Liver (tissue), 8 donors: ENCODE measurements at regions not wholly inside any gene's neighbourhood (a gene's known extent, or its start where the extent isn't known, plus 50 kb on each side); places are given as distances from the start of the nearest gene placed in this dataset.

Experiments used
- DNase-seq: peaks from one replicate; pipeline ENCODE4 v3.0.0-alpha.2; 2017; ENCODE audit warnings: low spot score
- H3K27ac ChIP-seq, 2 donors: one replicate each; pipeline ENCODE4 v1.7.0; 2013; ENCODE audit warnings: inconsistent platforms in 2 of 2, low read length in 2 of 2, control low read depth in 1 of 2, low read depth in 1 of 2, mild to moderate bottlenecking in 1 of 2
- H3K27me3 ChIP-seq, 4 donors: one replicate each; pipeline versions ENCODE4 v1.6.1 to v1.7.0; 2013; ENCODE audit warnings: low read length in 3 of 4, inconsistent platforms in 1 of 4, mild to moderate bottlenecking in 1 of 4, moderate library complexity in 1 of 4; ENCODE audit not compliant: control insufficient read depth in 4 of 4, insufficient read depth in 4 of 4
- H3K36me3 ChIP-seq, 4 donors: one replicate each; pipeline versions ENCODE4 v1.6.1 to v1.7.0; 2013; ENCODE audit warnings: low read length in 3 of 4, mild to moderate bottlenecking in 3 of 4, low read depth in 1 of 4, moderate library complexity in 1 of 4; ENCODE audit not compliant: control insufficient read depth in 4 of 4, insufficient read depth in 3 of 4
- H3K4me1 ChIP-seq, 4 donors: one replicate each; pipeline versions ENCODE4 v1.6.1 to v1.7.0; 2013; ENCODE audit warnings: low read length in 3 of 4, mild to moderate bottlenecking in 3 of 4, moderate library complexity in 1 of 4; ENCODE audit not compliant: control insufficient read depth in 4 of 4, insufficient read depth in 4 of 4
- H3K4me3 ChIP-seq, 3 donors: one replicate each; pipeline versions ENCODE4 v1.6.1 to v1.7.0; 2013; ENCODE audit warnings: low read length in 3 of 3, control low read depth in 1 of 3, low read depth in 1 of 3, mild to moderate bottlenecking in 1 of 3
- H3K9ac ChIP-seq, 2 donors: one replicate each; pipeline ENCODE4 v1.7.0; 2013; ENCODE audit warnings: low read length in 2 of 2, mild to moderate bottlenecking in 2 of 2, moderate library complexity in 2 of 2, control low read depth in 1 of 2, low read depth in 1 of 2
- H3K9me3 ChIP-seq, 4 donors: one replicate each; pipeline versions ENCODE4 v1.6.1 to v1.7.0; 2013; ENCODE audit warnings: low read length in 3 of 4; ENCODE audit not compliant: control insufficient read depth in 4 of 4
- EGR1 ChIP-seq, 2 donors: IDR thresholded peaks; 2 replicates each; pipeline ENCODE4 v1.6.1; 2016 to 2018; ENCODE audit warnings: antibody characterized with exemption in 2 of 2, low read depth in 2 of 2
- FOXA1 ChIP-seq: IDR thresholded peaks from 2 replicates; pipeline ENCODE4 v1.6.1; 2016; ENCODE audit warnings: antibody characterized with exemption
- GABPA ChIP-seq, 2 donors: IDR thresholded peaks in 1 of 2; conservative IDR thresholded peaks in 1 of 2; 2 replicates each; pipeline ENCODE4 v1.6.1; 2016; ENCODE audit warnings: antibody characterized with exemption in 2 of 2, mild to moderate bottlenecking in 1 of 2, moderate library complexity in 1 of 2
- HNF4A ChIP-seq, 2 donors: conservative IDR thresholded peaks; 2 replicates each; pipeline ENCODE4 v1.6.1; 2016; ENCODE audit warnings: antibody characterized with exemption in 2 of 2, mild to moderate bottlenecking in 2 of 2
- HNF4G ChIP-seq: IDR thresholded peaks from 2 replicates; pipeline ENCODE4 v1.6.1; 2016; ENCODE audit warnings: antibody characterized with exemption
- JUND ChIP-seq, 2 donors: IDR thresholded peaks; 2 replicates each; pipeline ENCODE4 v1.6.1; 2016; ENCODE audit warnings: antibody characterized with exemption in 2 of 2
- NR2F2 ChIP-seq: IDR thresholded peaks from 2 replicates; pipeline ENCODE4 v1.6.1; 2016; ENCODE audit warnings: antibody characterized with exemption
- RAD21 ChIP-seq, 2 donors: IDR thresholded peaks; 2 replicates each; pipeline ENCODE4 v1.6.1; 2016; ENCODE audit warnings: antibody characterized with exemption in 2 of 2, mild to moderate bottlenecking in 2 of 2
- RXRA ChIP-seq, 2 donors: IDR thresholded peaks; 2 replicates each; pipeline ENCODE4 v1.6.1; 2017 to 2018; ENCODE audit warnings: antibody characterized with exemption in 2 of 2, mild to moderate bottlenecking in 1 of 2
- SP1 ChIP-seq: IDR thresholded peaks from 2 replicates; pipeline ENCODE4 v1.6.1; 2018; ENCODE audit warnings: antibody characterized with exemption, mild to moderate bottlenecking
- TAF1 ChIP-seq: conservative IDR thresholded peaks from 2 replicates; pipeline ENCODE4 v1.6.1; 2016; ENCODE audit warnings: antibody characterized with exemption, mild to moderate bottlenecking
- YY1 ChIP-seq: IDR thresholded peaks from 2 replicates; pipeline ENCODE4 v1.6.1; 2016; ENCODE audit warnings: antibody characterized with exemption, mild to moderate bottlenecking
- WGBS: extraction: QIAGEN DNeasy Blood & Tissue Kit; methylation state at CpG from one replicate; pipeline ENCODE4 v1.1.7; 2013; 5-methylcytosine and 5-hydroxymethylcytosine counted together
- TF ChIP-seq, protein P1 (sequence below): fragments of 150-350 bp; IDR thresholded peaks from 2 replicates; pipeline ENCODE4 v1.5.1; 2017; ENCODE audit warnings: improper control_type of control experiment, low read depth, low read length; ENCODE audit not compliant: missing input control
- TF ChIP-seq, protein P2 (sequence below): IDR thresholded peaks from 2 replicates; pipeline ENCODE4 v1.6.1; 2016; ENCODE audit warnings: antibody characterized with exemption
- TF ChIP-seq, protein P3 (sequence below): IDR thresholded peaks from 2 replicates; pipeline ENCODE4 v1.6.1; 2016; ENCODE audit warnings: antibody characterized with exemption, mild to moderate bottlenecking
- TF ChIP-seq, protein P4 (sequence below): IDR thresholded peaks from 2 replicates; pipeline ENCODE4 v1.6.1; 2016; ENCODE audit warnings: antibody characterized with exemption
- TF ChIP-seq, protein P5 (sequence below): IDR thresholded peaks from 2 replicates; pipeline ENCODE4 v1.6.1; 2016; ENCODE audit warnings: antibody characterized with exemption
- donor health status: healthy.
- donor health status: healthy.
- donor health status: healthy.
- donor health status: healthy.
- donor health status: healthy.

DNA sequence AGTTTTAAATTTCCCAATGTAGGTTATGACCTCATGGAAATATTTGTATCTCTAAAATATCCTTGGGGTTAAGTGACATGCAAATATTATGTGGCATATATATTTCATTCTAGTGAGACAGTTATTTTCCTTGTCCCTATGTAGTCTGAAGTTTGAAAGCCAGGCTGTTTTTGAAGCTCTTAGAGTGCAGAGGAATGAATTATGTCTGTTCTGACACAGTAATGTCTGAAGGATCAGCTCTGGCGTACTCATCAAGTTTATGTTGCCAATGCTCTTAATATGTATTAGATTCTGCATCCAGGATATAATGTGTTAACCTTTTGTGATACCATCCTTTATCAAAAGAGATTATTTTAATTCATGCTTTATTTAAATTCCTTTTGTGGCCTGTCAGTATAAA is 355.8 kb downstream of the PCDH7 start:
- no peak overlapping the region for H3K9ac ChIP-seq
- DNase-seq = no peak
- no peak overlapping the region for H3K4me3 ChIP-seq
- H3K36me3 ChIP-seq = no peaks in the 10 kb centered on the region
- H3K4me1 ChIP-seq = no peaks in the 10 kb centered on the region
- no peak overlapping the region for H3K27ac ChIP-seq
- TF ChIP-seq HNF4A (conservative IDR thresholded peaks at IDR 0.05) (no peak), YY1 (no peak), SP1 (no peak), JUND (IDR thresholded peaks at IDR 0.05) (no peak), FOXA1 (no peak), GABPA (IDR thresholded peaks at IDR 0.05 in 1 of 2, conservative IDR thresholded peaks at IDR 0.05 in 1 of 2) (no peak), NR2F2 (no peak), TAF1 (no peak), RAD21 (IDR thresholded peaks at IDR 0.05) (no peak)
- TF ChIP-seq, protein P1, sequence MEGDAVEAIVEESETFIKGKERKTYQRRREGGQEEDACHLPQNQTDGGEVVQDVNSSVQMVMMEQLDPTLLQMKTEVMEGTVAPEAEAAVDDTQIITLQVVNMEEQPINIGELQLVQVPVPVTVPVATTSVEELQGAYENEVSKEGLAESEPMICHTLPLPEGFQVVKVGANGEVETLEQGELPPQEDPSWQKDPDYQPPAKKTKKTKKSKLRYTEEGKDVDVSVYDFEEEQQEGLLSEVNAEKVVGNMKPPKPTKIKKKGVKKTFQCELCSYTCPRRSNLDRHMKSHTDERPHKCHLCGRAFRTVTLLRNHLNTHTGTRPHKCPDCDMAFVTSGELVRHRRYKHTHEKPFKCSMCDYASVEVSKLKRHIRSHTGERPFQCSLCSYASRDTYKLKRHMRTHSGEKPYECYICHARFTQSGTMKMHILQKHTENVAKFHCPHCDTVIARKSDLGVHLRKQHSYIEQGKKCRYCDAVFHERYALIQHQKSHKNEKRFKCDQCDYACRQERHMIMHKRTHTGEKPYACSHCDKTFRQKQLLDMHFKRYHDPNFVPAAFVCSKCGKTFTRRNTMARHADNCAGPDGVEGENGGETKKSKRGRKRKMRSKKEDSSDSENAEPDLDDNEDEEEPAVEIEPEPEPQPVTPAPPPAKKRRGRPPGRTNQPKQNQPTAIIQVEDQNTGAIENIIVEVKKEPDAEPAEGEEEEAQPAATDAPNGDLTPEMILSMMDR = no peak
- TF ChIP-seq, protein P2, sequence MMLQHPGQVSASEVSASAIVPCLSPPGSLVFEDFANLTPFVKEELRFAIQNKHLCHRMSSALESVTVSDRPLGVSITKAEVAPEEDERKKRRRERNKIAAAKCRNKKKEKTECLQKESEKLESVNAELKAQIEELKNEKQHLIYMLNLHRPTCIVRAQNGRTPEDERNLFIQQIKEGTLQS = no peak
- TF ChIP-seq, protein P3, sequence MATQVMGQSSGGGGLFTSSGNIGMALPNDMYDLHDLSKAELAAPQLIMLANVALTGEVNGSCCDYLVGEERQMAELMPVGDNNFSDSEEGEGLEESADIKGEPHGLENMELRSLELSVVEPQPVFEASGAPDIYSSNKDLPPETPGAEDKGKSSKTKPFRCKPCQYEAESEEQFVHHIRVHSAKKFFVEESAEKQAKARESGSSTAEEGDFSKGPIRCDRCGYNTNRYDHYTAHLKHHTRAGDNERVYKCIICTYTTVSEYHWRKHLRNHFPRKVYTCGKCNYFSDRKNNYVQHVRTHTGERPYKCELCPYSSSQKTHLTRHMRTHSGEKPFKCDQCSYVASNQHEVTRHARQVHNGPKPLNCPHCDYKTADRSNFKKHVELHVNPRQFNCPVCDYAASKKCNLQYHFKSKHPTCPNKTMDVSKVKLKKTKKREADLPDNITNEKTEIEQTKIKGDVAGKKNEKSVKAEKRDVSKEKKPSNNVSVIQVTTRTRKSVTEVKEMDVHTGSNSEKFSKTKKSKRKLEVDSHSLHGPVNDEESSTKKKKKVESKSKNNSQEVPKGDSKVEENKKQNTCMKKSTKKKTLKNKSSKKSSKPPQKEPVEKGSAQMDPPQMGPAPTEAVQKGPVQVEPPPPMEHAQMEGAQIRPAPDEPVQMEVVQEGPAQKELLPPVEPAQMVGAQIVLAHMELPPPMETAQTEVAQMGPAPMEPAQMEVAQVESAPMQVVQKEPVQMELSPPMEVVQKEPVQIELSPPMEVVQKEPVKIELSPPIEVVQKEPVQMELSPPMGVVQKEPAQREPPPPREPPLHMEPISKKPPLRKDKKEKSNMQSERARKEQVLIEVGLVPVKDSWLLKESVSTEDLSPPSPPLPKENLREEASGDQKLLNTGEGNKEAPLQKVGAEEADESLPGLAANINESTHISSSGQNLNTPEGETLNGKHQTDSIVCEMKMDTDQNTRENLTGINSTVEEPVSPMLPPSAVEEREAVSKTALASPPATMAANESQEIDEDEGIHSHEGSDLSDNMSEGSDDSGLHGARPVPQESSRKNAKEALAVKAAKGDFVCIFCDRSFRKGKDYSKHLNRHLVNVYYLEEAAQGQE = no peak
- TF ChIP-seq, protein P4, sequence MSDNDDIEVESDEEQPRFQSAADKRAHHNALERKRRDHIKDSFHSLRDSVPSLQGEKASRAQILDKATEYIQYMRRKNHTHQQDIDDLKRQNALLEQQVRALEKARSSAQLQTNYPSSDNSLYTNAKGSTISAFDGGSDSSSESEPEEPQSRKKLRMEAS = no peak
- WGBS = 0% methylated on average over 1 of the region's 1 CpG
- H3K9me3 ChIP-seq = no peaks in the 10 kb centered on the region
- H3K27me3 ChIP-seq = no peaks in the 10 kb centered on the region

DNA sequence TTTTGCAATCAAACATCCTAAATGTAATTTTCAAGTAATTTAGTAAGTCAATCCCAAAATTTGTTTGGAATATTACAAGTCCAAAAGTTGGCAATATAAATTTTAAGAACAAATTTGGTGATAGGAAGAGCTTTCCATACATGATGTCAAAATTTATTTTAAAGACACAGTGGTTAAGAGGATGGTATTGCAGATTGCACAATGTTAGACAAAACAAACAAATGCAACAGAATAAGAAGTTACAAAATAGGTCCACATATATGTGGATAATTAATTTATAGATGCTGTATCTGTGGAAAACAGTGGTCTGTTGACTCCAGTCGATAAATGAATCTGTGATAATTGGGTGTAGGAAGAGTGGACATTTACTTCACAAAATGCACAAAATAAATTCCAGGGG is 358.5 kb downstream of the PCDH7 start:
- no peak for DNase-seq
- WGBS = 74% methylated on average over 1 of the region's 1 CpG
- Histone ChIP-seq H3K9me3 (no peaks in the 10 kb centered on the region), H3K27ac (no peak overlapping the region), H3K4me1 (no peaks in the 10 kb centered on the region), H3K9ac (no peak overlapping the region), H3K27me3 (no peaks in the 10 kb centered on the region), H3K4me3 (no peak overlapping the region), H3K36me3 (no peaks in the 10 kb centered on the region)
- TF ChIP-seq HNF4G = no peak
- TF ChIP-seq HNF4A (conservative IDR thresholded peaks at IDR 0.05) = no peak
- TF ChIP-seq, protein P2 = no peak
- TF ChIP-seq RXRA (IDR thresholded peaks at IDR 0.05) = no peak
- no peak for TF ChIP-seq NR2F2
- TF ChIP-seq FOXA1 = no peak
- no peak for TF ChIP-seq JUND (IDR thresholded peaks at IDR 0.05)
- TF ChIP-seq TAF1 = no peak
- TF ChIP-seq, protein P4 = no peak
- TF ChIP-seq SP1 = no peak
- TF ChIP-seq, protein P1 = no peak
- no peak for TF ChIP-seq EGR1 (IDR thresholded peaks at IDR 0.05; ENCODE audit: low read depth in 2 of 2)
- no peak for TF ChIP-seq YY1
- TF ChIP-seq GABPA (IDR thresholded peaks at IDR 0.05 in 1 of 2, conservative IDR thresholded peaks at IDR 0.05 in 1 of 2) = no peak
- TF ChIP-seq, protein P5, sequence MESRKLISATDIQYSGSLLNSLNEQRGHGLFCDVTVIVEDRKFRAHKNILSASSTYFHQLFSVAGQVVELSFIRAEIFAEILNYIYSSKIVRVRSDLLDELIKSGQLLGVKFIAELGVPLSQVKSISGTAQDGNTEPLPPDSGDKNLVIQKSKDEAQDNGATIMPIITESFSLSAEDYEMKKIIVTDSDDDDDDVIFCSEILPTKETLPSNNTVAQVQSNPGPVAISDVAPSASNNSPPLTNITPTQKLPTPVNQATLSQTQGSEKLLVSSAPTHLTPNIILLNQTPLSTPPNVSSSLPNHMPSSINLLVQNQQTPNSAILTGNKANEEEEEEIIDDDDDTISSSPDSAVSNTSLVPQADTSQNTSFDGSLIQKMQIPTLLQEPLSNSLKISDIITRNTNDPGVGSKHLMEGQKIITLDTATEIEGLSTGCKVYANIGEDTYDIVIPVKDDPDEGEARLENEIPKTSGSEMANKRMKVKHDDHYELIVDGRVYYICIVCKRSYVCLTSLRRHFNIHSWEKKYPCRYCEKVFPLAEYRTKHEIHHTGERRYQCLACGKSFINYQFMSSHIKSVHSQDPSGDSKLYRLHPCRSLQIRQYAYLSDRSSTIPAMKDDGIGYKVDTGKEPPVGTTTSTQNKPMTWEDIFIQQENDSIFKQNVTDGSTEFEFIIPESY = no peak
